ENCODE measurements at regions not wholly inside any gene's neighbourhood (a gene's known extent, or its start where the extent isn't known, plus 50 kb on each side); places are given as distances from the start of the nearest gene placed in this dataset.

DNA sequence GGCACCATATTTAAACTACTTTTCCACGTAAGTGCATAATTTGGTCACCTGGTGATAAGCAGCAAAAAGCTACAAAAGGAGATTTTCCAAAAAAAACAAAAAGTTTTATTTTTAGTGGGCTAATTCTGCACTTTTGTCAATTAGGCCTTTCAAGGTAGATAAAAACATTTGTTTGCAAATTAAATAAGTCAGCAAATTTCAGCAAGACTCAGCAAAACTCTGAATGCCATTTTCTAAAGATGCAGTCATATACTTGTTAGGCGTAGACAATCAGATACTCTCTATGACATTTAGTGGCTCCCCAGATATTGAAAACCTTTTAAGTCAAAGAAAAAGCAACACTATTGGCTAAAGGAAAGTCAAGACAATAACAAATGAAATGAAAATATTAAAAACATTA, 400.2 kb upstream of the GOLIM4 start:
- DNase-seq: no peak

GRCh38 chr3:168495270-168495669, 399.5 kb upstream of the GOLIM4 start:
- DNase-seq: no peak

- no peak for DNase-seq
These were observed 397.9 kb upstream of the GOLIM4 start for GRCh38 chr3:168493412-168494205.

DNA sequence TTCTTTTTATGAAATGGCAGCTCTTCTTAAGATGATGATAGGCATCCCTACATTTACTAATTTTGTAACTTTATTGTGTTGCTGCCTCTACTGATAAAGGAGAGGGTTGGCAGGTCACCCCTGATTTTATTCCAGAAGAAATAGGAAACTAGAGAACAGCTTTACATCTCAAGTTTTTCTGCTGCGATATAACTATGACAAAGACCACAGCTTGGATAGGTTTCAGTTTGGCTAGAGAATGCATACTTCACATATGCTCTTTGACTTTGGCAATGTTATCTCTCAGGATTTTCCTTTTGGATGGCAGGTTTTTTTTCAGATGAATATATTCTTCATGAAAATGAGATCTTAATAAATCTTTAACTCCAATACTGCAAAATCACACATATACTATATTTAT, 395.3 kb upstream of the GOLIM4 start:
- DNase-seq: no peak

DNA sequence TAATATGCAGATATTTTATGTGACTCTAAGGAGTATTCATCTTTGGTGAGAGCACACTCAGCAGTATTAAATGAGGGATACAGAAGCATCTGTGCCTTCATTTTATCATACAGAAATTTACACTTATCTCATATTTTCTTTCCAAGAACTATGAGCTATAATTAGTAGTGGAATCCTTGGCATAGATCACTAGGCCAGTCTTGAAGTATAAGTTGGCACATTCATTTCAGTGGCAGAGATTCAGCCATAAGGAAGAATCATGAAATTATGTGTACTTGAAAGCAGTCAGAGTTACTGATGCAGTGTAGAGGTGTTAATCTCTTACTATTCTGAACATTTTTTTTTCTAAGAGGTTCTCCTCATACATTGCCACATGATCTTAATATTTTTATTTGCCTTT, 393.6 kb upstream of the GOLIM4 start:
- no peak for DNase-seq

DNA sequence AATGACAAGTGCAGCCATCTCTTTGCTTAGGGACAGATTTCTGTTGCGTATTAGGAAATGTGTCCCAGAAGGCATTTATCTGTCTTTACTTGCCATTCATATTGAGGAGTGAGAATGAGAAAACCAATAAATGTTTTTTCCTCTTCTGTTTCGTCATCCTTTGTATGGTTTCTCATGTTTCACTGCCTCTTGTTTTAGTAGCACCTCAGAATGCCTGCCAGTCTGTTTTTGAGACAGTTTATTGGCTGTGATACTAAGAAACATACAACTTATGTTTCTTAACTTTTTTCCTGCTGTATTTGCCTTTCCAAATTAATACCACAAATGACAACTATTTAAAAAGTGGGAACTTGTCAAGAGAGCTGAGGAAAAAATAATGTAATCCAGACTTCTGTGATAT, 390.2 kb upstream of the GOLIM4 start:
- no peak for DNase-seq

DNA sequence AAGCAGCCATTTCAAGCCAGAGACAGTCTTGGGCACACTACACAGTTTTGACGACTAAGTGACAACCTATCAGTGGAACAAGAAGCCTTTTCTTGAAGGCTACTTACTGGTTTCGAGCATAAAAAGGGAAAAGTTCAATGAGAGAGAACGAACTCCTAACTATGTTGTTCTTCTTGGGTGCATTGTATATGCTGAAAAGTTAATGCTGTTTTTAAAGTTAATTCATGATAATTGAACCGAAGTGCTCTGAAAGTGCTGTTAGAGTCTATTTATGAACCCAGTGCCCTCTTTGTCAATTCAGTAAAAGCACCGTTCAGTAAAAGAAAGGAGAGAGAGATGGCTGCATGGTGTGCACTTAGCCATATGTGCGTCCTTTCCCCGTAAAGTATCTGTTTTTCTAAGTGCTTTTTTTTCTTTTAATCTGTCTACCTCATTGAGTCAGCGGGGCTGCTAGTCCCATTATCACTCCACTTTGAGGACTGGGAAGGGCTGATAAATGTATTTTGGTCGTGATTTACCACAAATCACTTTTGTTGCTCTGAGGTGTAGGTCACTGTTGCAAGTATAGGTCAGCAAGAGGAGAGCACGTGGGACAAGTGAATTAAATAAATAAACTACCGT, 380.7 kb upstream of the GOLIM4 start:
- DNase-seq: no peak

- no peak for DNase-seq
These were observed 380.0 kb upstream of the GOLIM4 start for GRCh38 chr3:168475704-168476103.

DNA sequence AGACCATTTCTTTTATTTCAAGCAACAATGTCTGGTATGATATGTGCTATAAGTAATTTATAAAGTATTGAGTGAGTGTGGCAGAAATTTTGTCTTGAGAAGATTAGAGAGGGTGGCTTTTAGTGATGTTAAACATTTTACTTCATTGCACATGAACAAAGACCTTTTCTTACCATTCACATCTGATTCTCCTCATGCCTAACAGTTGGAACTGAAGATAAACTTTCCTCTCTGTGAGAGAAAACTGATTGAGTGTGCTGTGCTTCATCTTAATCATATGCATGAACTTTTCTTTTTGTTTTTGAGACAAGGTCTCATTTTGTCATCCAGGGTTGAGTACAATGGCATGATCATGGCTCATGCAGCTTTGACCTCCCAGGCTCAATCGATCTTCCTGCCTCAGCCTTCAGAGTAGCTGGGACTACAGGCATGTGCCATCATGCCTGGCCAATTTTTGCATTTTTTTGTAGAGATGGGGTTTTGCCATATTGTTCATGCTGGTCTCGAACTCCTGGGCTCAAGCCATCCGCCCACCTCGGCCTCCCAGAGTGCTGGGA, 377.7 kb upstream of the GOLIM4 start:
- no peak for DNase-seq

DNA sequence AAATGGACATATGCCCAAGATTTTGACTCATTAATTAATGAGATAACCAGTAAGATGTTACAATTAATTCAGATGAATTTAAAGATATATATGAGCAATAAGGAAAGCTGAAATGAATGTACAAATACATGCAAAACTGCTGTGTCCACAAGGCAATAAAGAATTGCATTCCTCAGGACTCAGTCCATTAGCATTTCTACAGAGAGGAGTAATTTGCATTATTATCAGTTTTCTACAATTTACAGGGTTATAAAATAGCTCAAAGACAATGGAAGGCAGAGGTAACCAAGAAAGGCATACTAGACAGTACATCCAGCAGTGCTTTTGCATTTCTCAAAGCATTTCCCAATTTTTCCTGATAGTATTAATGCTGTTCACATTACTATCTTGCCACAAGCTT, 377.1 kb upstream of the GOLIM4 start:
- DNase-seq: no peak

- DNase-seq: no peak
These were observed 374.7 kb upstream of the GOLIM4 start for GRCh38 chr3:168470380-168470779.

- no peak for DNase-seq
These were observed 373.7 kb upstream of the GOLIM4 start for GRCh38 chr3:168469436-168469835.

GRCh38 chr3:168467115-168467714, 371.5 kb upstream of the GOLIM4 start:
- DNase-seq: peak; percentile 53

DNA sequence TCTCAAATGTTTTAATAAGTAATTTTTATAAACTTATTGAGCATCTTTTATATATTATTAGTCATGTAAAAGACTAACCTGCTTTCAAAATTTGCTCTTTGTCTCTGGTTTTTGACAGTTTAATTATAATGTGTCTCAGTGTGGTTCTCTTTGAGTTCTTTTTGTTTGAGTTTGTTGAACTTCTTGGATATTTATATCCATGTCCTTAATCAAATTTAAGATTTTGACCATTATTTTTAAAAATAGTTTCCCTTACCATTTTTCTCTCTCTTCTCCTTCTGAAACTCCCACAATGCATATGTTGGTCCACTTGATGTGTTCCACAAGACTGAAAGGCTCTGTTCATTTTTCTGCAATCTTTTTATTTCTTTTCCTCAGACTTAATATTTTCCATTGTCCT, 366.1 kb upstream of the GOLIM4 start:
- DNase-seq: no peak

DNA sequence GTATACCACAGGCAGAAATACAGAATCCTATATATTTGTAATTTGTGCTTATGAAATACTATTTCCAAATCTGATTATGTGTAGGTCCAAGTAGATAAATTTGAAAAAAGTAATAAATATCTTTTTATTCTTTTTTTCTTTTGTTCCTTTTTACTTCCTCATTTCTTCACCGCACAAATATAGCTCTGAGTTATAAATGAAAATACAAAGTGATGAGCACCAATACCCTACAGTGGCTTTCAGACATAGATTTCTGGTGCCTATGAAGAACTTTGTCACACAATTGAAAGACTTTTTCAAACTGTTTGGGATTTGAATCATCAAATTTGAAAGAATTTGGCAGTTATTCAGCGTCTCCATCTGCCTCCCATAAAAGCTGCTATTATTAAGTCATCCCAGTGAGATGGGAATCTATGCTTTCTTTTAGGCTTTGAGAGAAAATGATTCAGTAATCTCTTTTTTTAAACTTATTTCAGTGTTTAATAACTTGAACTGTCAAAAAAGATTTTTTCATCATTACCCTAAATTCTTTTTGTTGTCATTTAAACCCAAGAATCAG, 363.6 kb upstream of the GOLIM4 start:
- DNase-seq: no peak

DNA sequence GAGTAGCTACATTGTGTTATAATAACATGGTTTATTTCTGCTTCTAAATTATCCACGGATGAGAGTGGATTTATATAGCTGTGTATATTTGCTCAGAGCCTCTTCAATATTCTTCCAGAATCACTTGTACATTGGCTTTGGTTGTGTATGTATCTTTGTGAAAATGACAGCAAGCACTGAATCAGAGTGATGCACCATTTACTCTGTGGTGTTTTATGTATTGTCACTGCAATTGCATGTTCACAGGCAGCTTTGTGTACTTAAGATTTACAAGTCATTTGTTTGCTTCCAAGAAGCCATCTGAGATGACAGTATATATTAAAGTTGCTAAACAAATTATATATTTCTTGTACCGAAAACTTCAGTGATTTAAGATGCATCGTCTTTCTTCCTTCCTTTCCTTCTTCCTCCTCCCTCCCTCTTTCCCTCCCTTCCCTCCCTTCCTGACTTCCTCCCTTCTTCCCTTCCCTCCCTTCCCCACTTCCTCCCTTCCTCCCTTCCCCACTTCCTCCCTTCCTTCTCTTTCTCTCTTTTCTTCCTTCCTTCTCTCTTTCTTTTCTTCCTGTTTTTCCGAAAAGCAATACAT, 362.3 kb upstream of the GOLIM4 start:
- no peak for DNase-seq

GRCh38 chr3:168455814-168456213, 360.1 kb upstream of the GOLIM4 start:
- no peak for DNase-seq

GRCh38 chr3:168453623-168454022, 357.9 kb upstream of the GOLIM4 start:
- no peak for DNase-seq

- DNase-seq: no peak
These were observed 348.2 kb upstream of the GOLIM4 start for GRCh38 chr3:168443965-168444364.

DNA sequence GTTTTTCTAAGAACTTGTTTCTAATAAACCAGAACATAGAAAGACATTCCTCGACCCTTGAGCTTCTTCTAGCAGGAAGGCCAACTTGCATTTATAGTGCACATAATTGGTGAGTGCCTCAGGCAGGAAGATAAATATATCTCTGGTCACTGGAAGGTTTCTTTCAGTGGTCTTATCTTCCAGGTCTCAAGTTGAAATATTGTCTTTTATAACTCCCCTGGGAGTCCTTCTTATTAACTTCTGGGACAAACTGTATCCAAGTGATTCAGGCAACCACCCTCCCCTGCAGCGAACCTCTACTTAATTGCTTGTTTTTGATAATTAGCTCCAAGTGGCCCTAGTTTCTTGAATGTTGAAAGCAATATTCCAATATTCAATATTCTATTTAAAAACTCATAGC, 346.8 kb upstream of the GOLIM4 start:
- no peak for DNase-seq

DNA sequence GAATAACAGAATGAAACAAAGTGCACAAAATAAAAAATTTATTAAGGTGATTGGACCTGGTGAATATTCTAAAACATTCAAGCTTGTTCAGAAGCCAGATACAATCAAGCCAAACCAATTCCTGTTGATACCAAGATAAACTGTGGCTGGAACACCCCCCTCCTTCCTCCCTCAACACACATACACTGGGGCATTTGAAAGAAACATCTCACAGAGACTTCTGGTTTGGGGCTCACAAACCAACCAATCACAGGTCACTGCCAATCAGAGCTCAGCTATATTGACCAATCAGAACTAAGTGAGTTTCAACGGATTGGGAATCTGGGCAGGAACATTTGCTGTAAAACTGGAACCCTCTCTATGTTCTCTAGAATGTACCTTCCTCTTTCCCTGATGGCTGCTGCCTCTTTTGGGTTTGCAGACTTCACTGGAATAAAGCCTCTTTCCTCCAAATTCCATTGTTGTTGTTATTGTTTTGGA, 340.6 kb upstream of the GOLIM4 start:
- DNase-seq: no peak

DNA sequence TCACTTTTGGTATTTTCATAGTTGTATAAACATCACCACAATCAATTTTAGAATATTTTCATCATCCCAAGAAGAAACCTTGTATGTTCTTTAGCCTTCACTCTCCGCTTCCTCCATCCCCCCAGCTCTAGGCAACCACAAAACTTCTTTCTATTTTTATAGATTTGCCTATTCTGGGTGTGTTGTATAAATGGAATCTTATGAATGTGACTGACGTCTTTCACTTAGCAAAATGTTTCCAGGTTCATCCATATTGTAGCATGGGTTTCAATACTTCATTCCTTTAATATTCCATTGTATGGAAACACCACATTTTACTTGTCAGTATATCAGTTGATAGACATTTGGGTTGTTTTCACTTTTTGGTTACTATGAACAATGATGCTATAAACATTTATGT, 335.8 kb upstream of the GOLIM4 start:
- DNase-seq: no peak

- peak; percentile 21 for DNase-seq
These were observed 332.2 kb upstream of the GOLIM4 start for GRCh38 chr3:168427835-168428475.
